ENCODE measurements at regions not wholly inside any gene's neighbourhood (a gene's known extent, or its start where the extent isn't known, plus 50 kb on each side); places are given as distances from the start of the nearest gene placed in this dataset.
"Not testable (repeated sequence)": the region's sequence is repeated elsewhere in the genome, so short reads cannot be mapped to it uniquely, and the experiment has no call there.

DNA sequence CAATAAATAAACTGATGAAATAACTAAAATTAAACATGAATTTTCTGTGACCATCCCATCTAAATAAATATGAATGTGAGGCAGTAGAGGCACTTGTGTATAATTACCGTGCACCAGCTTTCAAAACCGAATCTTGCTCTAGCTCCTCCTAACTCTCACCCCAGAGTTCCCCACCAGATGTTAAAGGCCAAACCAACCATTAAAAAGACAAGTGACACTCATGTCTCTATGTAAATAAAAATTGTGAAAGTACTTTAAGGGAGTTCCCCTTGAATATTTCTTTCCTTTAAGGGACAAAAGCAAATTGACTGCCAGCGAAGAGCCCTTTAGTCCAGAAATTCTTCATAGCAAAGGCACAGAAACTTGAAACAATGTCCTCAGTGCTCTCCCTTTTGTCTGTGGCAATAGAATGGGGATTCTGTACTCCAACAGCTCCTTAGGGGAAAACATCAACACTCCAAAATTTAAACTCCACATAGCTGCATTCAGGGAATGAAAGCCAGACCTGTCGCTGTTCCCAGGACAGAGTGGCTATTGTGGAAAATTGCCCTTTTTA lies 101.7 kb upstream of the SOX21 start:
- DNase-seq = no peak

DNA sequence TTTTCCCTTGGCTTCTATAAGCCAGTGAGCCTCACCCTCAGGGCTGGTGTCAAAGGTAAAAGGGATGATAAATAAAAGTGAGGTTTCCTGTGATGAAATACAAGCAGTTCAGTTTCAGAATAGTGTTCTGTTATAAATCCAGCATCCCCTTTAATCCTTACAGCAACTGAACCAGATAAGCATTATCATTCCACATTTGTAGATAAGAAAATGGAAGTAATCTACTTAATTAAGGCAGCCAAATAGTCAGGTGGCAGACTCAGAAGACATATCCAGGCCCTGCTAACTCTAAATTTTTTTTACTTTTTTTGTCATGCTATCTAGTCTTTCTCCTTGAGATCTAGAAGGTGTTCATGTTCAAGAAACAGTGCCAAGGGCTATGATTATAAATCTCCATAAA lies 99.4 kb upstream of the SOX21 start:
- DNase-seq = no peak

DNA sequence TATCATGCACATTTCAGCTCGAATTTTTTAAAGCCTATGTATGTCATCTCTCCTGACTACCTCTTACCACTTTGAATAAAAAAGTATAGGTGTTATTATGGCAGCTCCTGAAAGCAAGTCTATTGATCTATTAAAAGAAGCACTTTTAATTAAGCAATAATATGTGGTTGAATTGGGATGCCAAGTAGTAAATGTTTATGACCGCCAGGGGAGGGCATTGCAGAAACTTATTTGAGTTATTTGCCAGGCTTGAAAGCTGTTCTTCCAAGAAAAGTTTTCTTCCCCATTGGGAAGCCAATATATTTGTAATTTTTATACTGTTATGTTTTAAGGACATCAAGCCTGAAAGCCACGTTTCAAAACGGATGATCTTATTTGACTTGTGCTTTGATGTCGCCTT lies 88.1 kb upstream of the SOX21 start:
- no peak for DNase-seq

DNA sequence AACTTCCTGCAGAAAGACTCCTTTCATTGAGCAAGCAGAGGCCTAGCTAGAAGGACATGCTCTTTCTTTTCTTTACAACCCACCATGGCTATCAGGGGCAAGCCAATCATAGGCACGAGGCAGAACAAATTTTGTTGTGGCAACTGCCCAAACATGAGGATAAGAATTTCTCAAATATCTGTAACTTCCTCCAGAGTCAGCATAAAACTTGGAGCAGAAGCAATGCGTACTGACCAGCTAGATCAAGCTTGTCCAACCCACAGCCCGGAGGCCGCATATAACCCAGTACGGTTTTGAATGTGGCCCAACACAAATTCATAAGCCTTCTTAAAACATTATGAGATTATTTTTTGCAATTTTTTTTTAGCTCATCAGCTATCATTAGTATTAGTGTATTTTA lies 87.0 kb upstream of the SOX21 start:
- DNase-seq = no peak

DNA sequence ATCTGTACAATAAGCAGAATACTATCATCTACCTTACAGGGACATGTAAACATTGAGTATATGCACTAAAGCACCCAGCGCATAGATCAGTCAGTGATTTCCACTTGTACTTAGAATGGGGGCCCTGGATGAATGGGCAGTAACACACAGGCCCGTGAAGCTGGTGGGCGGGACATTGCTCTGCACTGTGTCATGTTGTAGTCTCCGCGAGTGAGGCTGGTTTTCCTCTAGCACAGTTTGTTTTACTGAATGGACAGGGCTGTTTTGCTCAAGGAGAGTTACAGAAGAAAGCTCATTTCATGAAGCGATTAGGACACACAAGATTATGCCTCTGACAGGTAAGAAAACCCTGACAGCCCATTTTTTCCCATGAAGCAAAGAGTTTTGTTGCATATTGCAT lies 86.4 kb upstream of the SOX21 start:
- no peak for DNase-seq

DNA sequence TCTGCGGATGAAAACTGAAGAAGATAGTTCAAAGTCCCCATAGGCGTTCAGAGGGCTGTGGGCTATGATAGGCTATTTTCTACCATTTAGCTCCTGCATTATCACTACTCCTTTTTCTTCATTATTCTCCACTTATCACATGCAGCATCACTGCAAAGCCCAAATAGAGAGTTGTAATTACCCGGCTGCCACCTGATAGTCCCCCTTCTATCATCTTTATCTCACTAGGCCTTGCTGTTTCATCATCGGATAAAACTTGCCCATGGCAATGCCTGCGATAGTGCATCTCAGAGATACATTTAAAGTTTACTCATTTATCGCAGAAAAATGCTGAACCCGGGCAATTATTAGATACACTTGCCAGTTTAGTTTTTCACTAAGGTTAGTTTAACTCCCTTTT lies 82.9 kb upstream of the SOX21 start:
- no peak for DNase-seq

DNA sequence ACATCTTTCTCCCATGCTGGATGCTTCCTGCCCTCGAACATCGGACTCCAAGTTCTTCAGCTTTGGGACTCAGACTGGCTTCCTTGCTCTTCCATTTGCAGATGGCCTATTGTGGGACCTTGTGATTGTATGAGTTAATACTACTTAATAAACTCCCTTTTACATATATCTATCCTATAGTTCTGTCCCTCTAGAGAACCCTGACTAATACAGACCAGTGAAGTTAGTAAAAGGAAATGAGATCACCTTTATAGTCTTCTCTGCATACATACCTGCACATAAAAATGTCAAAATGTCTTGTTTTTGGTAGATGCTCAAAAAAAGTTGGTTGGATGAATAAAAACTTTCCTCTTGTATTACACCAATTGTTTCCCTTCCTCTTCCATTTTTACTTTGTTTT lies 73.9 kb upstream of the SOX21 start:
- DNase-seq = not testable (repeated sequence)

DNA sequence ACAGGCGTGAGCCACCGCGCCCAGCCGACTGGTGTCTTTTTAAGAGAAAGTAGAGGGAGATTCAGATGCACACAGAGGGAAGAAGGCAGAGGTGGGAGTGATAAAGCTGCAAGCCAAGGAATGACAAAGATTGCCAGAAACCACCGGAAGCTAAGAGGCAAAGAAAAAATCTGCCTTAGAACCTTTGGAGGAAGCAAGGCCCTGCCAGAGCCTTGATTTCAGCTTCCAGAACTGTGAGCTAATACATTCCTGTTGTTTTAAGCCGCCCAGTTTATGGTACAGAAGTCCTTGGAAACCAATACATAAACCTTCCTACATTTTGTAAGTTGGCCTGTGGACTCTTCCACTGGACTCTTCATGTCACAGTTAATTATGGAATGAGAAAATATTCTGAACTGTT lies 71.7 kb upstream of the SOX21 start:
- no peak for DNase-seq

DNA sequence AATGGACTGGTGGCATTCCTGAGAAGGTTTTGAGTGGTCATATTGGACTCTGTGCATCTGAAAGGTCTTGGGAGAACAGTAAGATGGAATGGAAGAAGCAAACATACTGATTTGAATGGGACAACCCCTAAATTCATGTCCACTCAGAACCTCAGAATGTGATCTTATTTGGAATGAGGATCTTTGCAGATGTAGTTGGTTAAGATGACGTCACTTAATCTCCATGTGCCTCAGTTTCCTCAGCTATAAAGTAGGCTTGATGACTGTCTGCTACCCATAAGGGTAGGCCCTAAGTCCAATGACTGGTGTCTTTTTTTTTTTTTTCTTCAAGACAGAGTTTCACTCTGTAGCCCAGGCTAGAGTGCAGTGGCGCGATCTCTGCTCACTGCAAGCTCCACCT lies 71.1 kb upstream of the SOX21 start:
- DNase-seq = no peak

DNA sequence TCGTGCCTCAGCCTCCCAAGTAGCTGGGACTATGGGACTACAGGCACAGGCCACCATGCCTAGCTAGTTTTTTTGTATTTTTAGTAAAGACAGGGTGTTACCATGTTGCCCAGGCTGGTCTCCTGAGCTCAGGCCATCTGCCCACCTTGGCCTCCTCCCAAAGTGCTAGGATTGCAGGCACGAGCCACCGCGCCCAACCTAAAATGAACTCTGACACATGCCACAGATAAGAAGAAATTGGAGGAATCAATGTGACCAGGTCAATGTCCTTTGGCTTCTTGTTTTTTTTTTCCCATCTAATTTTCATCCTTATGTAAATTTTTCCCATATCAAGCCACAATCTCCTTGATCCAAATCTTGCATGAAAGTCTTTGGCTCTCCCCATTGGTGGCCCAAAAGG lies 68.1 kb upstream of the SOX21 start:
- DNase-seq = no peak

DNA sequence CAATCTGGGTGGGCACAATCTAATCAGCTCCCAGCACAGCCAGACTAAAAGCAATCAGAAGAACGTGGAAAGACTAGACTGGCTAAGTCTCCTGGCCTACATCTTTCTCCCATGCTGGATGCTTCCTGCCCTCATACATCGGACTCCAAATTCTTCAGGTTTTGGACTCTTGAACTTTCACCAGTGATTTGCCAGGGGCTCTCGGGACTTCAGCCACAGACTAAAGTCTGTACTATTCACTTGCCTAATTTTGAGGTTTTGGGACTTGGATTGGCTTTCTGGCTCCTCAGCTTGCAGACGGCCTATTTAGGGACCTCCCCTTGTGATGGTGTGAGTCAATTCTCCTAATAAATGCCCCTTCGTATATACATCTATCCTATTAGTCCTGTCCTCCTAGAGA lies 66.6 kb upstream of the SOX21 start:
- DNase-seq = no peak

DNA sequence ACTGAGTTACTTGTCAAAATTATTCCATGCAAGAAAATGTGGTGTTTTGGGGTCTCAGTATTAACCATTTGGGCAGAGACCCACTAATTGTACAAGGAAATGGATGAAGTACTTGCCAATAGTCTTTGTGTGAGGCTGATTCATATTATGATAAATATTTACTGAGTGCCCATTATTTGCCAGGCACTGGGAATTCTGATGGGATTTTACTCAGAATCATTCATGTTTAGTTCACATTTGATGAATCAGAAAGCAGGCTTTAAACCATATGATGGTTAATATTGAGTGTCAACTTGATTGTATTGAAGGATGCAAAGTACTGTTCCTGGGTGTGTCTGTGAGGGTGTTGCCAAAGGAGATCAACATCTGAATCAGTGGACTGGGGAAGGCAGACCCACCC lies 66.2 kb upstream of the SOX21 start:
- DNase-seq = no peak

DNA sequence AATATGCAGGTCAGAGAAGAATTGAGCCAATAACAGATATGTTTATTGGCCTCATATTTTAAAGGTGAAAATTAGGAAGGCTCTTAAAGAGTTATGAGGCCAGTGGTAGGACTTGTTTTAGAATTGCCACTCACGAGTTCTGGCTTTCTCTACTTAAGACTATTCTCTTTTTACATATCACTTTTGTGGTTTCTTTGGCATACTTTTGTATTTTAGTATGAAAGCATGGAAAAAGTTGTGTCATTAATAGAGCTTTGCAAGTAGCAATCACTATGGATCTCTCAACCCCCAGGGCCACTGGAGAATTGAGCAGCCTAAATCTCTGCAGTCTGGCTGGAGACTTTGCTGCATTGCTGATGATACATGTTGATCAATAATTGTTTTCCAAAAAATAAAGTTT lies 64.6 kb upstream of the SOX21 start:
- DNase-seq = no peak

DNA sequence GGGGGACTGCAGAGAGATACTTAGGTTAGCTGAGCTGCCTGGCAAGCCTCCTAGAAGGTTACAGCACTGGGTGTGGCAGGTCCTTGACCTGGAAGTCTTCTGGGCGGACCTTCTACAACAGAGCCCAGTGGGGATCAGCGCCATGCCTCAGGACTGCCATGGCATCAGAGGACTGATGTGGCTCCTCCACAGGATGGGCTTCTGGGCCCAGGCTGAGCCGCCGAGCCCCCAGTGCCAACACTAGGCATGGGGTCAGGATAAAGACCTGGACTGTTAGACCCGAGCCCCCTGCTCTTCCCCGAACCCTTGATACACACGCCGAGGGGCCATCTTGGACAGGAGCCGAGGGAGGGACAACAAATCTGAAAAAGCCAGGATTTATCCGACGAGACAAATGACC lies 64.0 kb upstream of the SOX21 start:
- no peak for DNase-seq

DNA sequence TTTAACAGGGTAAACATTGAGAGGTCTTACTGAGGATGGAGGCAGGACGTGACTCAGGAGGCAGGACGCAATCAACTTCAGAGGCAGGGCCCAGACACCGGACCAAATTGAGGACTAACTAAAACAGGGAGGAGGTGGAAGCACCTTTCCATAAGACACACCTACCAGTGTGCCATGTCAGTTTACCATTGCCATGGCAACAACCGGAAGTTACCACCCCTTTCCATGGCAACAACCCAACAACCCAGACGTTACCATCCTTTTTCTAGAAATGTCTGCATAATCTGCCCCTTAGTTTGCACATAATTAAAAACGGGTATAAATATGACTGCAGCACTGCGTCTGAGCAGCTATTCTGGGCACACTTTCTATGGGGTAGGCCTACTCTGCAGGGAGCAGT lies 53.5 kb upstream of the SOX21 start:
- DNase-seq = no peak

DNA sequence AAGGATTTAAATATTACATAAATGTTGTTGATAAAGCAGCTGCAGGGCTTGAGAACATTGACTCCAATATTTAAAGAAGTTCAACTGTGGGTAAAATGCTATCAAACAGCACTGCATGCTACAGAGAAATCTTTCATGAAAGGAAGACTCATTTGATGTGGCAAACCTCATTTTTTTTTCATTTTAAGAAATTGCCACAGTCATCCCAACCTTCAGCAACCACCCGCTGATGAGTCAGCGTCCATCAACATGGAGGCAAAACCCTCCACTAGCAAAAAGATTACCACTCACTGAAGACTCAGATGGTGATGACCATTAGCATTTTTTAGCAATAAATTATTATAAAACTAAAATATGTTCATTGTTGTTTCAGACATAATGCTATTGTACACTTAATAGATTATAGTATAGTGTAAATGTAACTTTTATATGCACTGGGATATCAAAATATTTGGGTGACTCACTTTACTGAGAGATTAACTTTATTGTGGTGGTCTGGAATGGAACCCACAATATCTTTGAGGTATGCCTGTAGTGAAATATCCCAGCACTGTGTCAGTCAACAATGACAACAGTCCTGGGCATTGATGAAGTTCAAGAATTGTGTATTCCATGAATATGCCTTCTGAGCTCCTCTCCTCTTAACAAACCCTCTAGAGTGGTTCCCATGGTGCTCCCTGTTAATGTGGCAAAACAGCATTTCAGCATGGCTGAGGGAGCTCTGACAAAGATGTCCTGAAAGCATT lies 52.4 kb upstream of the SOX21 start:
- DNase-seq = no peak
